GM18519 (cell line): ENCODE measurements at regions not wholly inside any gene's neighbourhood (a gene's known extent, or its start where the extent isn't known, plus 50 kb on each side); places are given as distances from the start of the nearest gene placed in this dataset.

Source experiments
- ATAC-seq: cut with Tn5 transposase; IDR thresholded peaks from one replicate; pipeline ENCODE4 v1.9.1; 2021; ENCODE audit warnings: mild to moderate bottlenecking, moderate library complexity; ENCODE audit not compliant: unreplicated experiment, low FRiP score

DNA sequence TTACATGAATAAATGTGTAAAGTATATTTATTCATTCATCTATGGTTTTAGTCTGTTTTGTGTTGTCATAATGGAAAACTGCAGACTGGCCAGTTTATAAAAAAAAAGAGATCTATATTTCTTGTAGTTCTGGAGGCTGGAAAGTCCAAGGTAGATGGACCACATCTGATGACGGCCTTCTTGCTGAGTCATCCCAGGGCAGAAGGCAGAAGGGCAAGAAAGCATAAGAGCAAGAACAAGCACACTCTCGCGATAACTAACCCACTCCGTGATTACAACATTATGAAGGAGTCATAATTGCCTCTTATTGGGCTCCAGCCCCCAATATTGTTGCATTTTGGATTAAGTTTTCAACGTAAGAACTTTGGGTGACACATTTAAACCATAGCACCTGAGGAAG lies 180.4 kb upstream of the DAB2 start:
- no peak for ATAC-seq

DNA sequence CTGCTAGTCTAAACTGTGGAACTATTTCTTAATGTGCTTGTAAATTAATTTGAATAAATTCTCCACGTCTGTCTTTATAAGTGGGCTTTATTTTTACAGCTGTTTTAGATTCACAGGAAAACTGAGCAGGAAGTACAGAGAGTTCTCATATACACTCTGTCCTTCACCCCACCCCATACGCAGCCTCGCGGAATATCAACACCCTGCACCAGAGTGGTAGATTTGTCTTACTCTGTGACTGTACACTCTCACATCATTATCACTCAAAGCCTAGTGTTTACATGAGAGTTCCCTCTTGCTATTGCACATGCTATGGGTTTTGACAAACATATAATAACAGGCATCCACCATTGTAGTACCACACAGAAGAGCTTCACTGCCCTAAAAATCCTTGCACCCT lies 179.7 kb upstream of the DAB2 start:
- no peak for ATAC-seq

DNA sequence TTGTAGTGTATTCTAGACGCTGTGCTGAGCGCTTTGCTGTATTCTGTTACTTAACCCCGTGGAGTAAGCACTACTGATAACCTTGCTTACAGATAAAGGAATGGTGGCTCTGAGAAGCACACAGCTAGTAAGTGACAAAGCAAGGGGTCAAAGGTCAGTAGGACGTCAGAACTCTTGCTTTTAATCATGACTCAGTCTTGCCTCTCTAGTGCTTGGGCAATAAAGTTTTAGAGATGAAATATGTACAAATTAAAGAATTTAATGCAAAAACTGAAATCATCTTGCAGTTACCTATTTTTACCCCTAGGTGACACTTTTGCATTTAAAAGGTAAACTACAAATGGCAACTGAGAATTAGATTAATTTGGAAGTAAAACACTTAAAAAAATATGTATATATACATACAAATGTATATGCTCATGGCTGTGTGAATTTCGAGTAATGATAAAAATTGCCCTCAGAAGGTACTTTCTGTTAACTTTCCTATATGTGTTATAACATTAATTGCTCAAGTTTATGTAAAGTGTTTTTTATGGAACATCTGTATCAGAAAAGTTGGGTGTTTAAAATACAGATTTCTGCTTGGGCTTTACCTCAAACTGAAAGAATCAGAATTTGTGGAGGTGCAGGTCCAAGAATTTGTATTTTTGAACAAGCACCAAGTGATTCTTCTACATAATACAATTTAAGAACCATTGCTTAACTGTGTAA lies 175.1 kb upstream of the DAB2 start:
- ATAC-seq = no peak

DNA sequence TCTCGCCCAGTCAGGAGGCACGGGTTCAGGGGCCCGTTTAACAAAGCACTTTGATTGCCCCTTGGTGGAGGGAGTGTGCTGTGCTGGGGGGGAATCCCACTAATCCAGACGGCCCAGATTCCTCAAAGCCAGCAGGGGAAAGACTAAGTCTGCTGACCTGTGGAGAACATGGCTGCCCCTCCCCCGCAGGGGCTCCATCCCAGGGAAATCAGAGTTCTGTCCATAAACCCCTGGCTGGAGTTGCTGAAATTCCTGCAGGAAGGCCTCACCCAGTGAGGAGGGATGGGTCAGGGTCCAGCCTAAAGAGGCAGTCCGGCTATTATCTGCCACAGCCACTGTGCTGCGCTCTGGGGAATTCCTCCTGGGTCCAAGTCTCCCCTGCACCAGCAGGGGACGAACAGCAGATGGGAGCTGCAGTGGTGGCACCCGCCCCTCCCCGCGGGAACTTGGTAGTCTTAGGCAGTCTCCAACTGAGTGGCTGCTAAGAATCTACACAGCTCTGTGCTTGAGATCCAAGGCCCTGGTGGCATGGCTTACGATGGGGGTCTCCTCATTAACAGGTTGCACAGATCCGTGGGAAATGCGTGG lies 174.0 kb upstream of the DAB2 start:
- no peak for ATAC-seq

DNA sequence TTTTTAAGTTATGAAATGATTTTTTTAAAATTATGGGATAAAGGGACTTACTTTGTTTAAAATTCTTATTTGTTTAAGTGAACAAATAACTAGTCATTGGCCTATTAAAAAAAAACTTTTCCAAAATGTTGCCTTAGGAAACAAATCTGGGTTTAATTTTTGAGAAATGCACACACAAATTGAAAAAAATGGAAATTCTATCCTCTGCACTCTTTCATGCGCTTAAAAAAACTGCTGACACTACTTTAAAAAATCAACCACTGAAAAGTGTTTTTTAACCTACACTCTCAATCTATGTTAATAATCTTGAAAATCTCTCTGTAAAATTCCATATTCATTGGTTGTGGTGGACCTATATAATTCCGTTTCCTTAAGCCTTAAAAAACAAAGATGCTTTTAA lies 163.4 kb upstream of the DAB2 start:
- no peak for ATAC-seq

DNA sequence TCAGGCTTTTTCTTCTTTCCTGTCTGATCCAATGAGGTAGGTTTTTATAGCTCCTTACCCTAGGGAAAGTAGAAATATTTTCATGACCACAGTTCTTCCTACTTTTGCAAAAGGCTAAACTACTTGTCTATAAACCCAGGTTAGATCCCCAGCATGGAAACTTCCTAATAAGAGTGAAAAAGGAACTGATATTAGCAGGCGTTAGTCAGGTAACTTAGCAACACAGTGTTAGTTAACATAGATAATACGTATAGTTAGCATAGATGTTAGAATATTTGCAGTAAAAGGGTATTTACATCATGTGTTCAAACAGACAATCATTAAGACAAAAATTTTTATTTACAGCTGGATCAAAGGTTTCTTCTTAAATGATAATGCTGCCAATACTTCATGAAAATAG lies 162.9 kb upstream of the DAB2 start:
- no peak for ATAC-seq

DNA sequence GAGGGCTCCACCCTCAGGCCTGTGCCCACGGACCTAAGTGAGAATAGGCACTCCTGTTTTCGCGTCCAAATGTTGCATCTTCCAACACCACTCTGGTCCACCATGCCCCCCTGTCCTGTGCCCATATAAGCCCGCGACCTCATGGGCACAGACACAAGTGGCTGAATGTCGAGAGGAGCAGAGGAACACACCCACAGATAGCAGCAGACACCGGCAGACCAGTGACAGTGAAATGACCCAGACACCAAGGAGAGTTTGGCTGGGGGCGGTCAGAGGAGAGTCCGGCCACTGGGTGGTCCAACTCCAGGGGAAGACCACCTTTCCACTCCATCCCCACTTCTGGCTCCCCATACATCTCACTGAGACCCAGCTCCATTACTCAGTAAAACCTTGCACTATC lies 161.4 kb upstream of the DAB2 start:
- no peak for ATAC-seq

DNA sequence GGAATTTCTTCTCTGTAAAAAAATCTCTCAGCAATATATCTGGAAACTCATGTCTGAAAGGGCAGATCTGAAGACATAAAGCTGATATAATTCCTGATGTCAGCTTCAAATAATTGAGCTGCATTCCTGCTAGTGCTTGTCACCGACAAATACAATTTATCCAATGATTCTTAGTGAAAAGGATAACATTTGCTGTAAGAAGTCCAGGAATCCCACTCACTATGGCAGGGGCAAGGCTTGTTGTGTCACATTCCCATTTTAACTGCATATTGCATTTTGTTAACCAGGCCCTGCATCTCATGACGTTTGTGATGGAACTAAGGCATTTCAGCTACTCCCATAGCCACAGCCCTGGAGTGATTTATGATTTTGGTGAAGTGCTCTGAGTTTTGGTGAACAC lies 160.1 kb upstream of the DAB2 start:
- ATAC-seq = no peak

DNA sequence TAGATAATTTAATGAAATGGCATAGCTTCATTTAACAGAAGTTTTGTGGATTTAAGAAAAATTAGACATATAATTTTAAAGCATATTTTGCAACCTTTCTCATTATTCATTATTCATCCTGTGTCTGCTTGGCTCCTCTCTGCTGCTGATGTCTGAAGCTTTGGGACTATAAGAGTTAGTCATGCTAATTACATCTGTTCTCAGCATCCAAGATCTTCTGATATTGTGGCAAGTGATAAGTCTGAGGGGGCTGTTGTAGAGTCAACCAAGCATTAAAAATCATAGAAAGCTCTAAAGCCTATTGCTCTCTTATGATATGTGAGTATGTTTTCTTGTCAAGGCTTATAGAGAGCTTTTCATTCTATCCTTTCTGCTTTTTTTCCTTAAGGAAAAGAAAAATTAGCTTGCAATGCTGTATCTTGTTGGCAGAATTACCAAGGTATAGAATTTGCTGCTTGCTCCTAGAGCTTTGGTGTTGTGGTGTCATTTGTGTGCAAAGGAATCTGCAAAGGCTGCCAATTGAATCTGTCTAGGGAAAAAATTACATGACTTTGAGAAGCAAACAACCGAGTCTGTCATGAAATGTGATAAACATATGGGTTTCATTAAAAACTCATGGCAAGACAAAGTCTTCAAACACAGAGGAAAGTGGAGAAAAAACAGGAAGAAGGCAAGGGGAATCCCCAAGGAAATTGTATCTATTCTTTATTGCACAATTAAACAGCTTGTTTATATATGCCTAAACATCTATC lies 156.1 kb upstream of the DAB2 start:
- ATAC-seq = no peak

DNA sequence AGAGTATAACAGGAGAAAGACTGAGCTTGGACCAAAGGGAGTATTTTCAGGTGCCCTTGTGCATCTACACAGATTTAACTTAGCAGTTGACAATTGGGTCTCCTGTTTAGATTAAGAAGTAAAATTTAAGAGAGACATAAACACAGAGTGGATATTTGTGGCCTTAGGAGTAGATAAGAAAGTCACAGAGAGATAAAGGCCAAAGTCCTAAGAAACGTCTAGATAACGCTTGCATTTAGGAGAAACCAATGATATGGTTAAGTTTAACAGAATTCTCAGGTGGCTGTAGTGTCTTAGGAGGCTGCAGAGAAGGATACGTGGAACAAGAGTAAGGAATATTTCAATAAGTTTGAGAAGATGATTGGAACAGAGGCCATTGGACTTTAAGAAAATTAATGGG lies 155.0 kb upstream of the DAB2 start:
- ATAC-seq = no peak

DNA sequence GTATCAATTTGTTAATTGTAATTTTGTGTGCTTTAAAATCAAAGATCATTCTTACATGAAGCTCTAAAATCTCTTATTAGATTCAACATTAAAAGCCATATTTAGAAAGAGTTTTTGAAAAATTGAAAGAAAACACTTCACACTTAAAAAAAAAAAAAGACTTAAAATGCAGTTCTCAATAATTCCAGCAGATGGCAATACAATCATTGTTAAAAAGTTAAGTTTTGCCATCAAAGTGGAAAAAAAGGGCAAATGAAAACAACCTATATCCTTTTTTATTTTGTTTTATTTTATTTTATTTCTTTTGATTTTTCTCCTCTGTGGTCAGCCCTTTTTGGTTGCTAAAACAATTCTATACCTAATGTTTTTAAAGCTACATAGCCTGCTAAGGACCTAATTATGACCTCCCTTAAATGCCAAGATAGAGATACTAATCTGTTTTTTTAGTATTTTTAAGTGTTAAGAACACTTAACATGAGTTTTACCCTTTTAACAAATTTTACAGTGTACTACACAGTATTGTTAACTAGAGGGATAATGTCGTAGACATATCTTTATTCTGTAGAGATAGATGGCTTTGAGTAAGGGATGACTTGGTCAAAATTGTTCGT lies 154.2 kb upstream of the DAB2 start:
- no peak for ATAC-seq

DNA sequence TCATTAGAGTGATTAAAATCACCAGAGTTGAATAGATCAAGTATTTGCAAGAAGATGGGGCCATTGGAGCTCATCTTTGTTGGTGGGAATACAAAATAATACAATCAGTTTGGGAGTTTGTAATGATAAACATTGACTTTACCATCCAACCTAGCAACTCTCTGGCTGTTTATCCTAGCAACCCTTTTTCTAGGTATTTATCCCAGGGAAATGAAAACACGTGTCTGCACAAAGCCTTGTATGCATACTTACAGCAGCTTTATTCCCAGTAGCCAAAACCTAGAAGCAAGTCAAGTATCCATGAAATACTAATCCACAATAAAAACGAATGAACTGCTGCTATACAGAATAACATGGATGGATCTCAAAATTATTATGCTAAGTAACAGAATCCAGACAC lies 152.7 kb upstream of the DAB2 start:
- no peak for ATAC-seq

DNA sequence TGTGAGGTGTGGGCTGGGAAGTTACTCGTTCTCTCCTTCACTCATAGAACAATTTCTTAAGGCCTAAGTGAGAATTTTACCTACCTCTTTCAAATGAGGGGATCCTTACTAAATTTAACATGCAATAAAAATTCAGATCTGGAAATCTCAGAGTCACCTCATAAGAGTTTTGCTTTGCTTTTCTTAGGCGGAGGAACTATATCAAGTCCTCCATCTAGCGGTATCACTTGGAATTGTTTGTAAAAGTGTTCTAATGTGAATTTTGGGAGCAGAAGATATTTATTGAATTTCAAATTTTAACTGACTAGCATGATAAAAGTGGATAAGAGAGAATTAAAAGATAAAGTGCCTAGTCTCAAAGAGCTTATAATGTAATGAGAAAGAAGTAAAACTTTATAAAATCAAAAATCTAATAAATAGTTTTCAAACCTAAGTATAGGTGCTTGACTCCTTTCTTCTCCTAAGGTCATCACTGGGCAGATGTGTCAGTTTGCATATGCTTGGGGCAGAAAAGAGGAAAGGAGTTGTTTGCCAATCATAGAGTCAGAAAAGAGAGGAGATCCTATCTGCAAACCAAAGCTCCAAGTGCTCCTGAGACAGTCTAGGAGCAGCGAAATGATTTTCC lies 145.7 kb upstream of the DAB2 start:
- ATAC-seq = no peak

DNA sequence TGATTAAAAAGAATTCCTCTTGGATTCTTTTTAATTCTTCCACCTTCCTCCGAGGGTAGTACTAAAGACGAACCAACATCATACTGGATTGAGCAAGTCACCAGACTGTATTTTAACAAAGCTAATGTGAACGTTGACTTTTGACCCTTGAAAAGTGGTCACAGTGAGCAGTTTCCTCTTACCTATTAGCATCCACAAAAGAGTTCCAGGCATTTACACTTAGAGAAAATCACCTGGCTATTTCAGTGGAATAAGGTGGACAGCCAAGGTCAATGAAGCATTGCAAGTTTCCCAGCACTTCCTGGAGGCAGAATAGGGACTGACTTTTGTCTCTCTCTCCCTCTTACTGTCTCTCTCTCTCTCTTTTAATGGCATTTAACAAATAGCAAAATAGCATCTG lies 145.1 kb upstream of the DAB2 start:
- no peak for ATAC-seq

DNA sequence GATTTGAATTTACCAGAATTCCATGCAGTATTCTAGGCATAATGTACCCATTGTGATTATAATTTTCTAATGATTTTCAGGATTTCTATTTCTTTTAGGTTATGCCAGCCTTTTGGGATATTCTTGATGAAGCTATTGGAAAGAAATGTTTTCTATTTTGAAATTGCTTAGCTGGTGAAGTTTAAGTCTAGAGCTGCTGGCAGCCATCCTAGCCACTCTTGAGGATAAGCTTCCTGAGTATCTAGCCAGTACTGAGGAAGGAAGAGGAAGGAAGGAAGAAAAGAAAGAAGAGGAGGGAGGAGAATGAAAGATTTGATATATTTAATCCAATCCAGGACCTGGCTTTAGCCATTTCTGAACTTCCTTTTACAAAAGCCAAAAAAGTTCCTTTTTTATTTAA lies 142.1 kb upstream of the DAB2 start:
- no peak for ATAC-seq

DNA sequence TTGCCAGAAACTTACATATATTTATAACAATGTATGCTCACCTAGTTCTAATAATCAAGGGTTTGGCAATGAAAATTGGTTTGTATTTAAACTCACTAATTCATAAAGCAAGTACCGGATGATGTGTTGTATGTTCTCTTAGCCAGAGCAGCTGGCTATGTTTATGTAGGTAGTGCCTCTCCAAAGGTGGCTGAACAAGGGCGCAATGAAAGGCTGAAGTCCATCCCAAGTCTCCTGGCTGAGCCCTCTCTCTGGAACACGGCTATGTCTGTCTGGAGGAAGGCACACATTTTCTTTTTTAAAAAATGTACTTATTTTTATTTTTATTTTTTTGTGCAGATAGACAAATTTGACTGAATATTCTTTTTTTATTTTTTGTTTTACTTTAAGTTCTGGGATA lies 141.2 kb upstream of the DAB2 start:
- ATAC-seq = no peak

DNA sequence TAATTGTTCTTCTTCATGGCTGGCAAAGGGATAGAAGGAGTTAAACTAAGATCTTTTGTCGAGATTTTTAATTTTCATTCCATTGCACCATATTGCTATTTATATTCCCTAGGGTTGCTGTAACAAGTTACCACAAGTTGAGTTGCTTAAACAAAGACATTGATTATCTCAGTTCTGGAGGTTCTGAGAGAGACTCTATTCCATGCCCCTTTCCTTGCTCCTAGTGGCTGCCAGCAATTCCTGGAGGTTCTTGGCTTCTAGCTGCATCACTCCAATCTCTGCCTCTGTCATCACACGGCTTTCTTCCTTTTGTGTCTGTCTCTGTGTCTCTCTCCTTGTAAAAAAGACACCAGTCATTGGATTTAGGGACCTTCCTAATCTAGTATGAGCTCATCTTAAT lies 136.6 kb upstream of the DAB2 start:
- ATAC-seq = no peak

DNA sequence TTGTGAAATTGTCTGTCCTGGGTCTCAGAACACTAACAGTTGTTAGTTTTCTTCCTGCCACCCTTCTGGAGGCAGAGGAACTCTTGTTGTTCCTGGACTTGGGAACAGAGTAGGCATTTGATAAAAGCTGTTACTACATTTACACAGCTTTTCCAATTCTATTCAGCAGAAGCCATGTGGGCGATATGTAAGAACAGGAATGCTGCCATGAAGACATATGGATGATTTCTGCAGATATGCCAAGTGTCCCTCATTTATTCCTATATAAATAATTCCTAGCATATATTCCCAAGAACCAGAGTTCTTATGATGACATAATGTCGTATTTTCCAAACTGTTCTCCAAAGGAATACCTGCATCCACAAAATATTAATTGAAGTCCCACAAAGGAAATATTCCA lies 135.9 kb upstream of the DAB2 start:
- no peak for ATAC-seq

DNA sequence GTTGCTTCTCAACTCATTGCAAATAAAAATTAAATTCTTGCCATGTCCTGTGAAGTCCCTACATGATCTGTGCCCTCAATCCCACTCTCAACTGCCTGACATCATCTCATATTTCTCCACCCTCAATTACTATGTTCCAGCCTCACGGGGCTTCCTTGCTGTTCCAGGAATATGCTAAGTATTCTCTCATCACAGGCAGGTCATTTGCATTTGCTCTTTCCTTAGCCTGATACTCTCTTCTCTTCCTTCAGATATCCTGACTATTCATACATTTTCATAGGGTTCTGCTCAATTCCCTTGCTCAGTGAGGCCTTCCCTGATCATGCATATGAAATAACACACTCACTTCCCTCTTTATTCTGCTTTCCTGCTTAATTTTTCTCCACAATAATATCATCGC lies 135.1 kb upstream of the DAB2 start:
- ATAC-seq = no peak

DNA sequence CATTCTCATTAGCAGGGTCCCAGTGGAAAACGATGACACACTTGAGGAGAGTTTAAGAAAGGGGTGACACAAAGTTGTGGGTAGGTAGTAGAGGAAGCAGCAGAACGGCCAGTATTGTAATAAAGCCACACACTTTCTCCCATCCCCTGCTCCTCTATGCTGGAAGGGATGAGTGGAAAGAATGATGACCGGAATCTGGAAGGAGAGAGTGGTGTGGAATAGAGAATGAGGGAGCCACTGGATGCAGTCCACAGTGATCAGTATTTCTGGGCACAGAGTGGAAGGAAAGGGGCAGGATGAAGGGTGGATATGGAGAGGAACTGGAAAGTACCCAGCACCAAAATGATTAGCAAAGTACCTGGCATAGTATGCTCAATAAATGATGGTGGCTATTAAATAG lies 133.8 kb upstream of the DAB2 start:
- no peak for ATAC-seq

DNA sequence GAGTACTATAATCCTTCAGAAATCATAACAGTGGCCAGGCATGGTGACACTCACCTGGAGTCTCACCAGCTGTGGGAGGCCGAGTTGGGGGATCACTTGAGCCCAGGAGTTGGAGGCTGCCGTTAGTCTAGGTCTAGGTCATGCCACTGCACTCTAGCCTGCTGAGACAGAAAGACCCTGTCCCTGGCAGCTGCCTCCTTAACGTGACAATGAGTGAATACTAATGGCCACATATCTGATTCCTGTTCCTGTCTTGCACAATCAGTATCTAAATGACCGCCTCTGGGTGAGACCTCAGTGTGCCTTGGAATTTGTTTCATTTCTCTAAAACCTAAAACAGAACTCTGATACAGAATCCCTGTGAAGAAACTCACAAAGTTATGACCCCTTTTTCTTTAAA lies 131.0 kb upstream of the DAB2 start:
- no peak for ATAC-seq
